Esophagus muscularis mucosa (tissue), 4 donors: ENCODE measurements at regions not wholly inside any gene's neighbourhood (a gene's known extent, or its start where the extent isn't known, plus 50 kb on each side); places are given as distances from the start of the nearest gene placed in this dataset.

Source experiments
- DNase-seq: peaks from one replicate; pipeline ENCODE4 v3.0.0-alpha.2; 2017; ENCODE audit errors: extremely low spot score
- H3K27ac ChIP-seq, 4 donors: fragments of 200-600 bp; sonication (generic); replicated peaks in 1 of 4; 1 replicate in 3 of 4; 2 replicates in 1 of 4; pipeline ENCODE4 v1.5.1; 2016 to 2019; ENCODE audit warnings: mild to moderate bottlenecking in 1 of 4
- H3K27me3 ChIP-seq, 4 donors: fragments of 200-600 bp; sonication (generic); one replicate each; pipeline versions ENCODE4 v1.5.1 to v1.6.0; 2016 to 2019
- H3K36me3 ChIP-seq, 4 donors: fragments of 200-600 bp; sonication (generic); one replicate each; pipeline ENCODE4 v1.5.1; 2016 to 2019
- H3K4me1 ChIP-seq, 4 donors: fragments of 200-600 bp; sonication (generic); one replicate each; pipeline ENCODE4 v1.5.1; 2016 to 2019
- H3K4me3 ChIP-seq, 4 donors: fragments of 200-600 bp; sonication (generic); 1 replicate in 2 of 4; 2 replicates in 2 of 4; pipeline ENCODE4 v1.5.1; 2016 to 2019; ENCODE audit warnings: mild to moderate bottlenecking in 4 of 4, moderate library complexity in 1 of 4
- H3K9me3 ChIP-seq, 4 donors: fragments of 200-600 bp; sonication (generic); 1 replicate in 3 of 4; 2 replicates in 1 of 4; pipeline ENCODE4 v1.5.1; 2016 to 2019
- EP300 ChIP-seq: sonication (generic); formaldehyde crosslinking; IDR thresholded peaks from one replicate; pipeline ENCODE4 v1.6.1; 2017; ENCODE audit warnings: antibody characterized with exemption
- POLR2A ChIP-seq: fragments of 450-650 bp; IDR thresholded peaks from one replicate; pipeline ENCODE4 v1.6.1; 2017; ENCODE audit warnings: antibody characterized with exemption, moderate library complexity, mild to moderate bottlenecking, low read depth
- POLR2AphosphoS5 ChIP-seq, 2 donors: sonication (generic); formaldehyde crosslinking; IDR thresholded peaks; one replicate each; pipeline ENCODE4 v1.6.1; 2017; ENCODE audit warnings: antibody characterized with exemption in 2 of 2
- WGBS: methylation state at CpG from one replicate; pipeline ENCODE4 v1.1.5; 2018; 5-methylcytosine and 5-hydroxymethylcytosine counted together
- intact Hi-C: fragments of 100-400 bp; cut with DNase I; formaldehyde crosslinking; loops from one replicate; pipeline ENCODE4 v1.15.1; 2023
- TF ChIP-seq, protein P1 (sequence below), 3 experiments: fragments of 200-600 bp in 2 of 3; fragments of 450-650 bp in 1 of 3; sonication (generic) in 2 of 3; IDR thresholded peaks; one replicate each; pipeline ENCODE4 v1.5.1; 2017 to 2019; ENCODE audit warnings: antibody characterized with exemption in 3 of 3, mild to moderate bottlenecking in 2 of 3, moderate library complexity in 1 of 3

DNA sequence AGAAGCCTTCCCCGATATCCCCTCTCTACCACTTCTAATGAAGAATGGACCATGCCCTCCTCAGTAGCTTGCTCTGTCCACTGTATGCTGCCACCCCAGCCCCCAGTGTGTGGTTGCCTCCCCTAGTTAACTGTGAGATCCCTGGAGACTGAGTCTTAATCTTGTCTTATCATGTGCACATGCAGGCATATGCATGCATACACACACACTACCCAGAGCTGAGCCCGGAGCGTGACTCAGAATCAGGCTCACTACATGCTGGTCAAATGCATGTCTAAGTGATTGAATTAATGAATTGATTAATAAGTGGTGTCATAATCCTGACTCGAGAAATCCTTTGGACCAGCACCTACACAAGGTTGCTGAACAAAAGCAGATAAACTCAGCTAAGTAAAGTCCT lies 99.4 kb downstream of the CCT6B start:
- H3K27me3 ChIP-seq: no peaks in the 10 kb centered on the region
- no peaks in the 10 kb centered on the region for H3K9me3 ChIP-seq
- no peaks in the 10 kb centered on the region for H3K4me1 ChIP-seq
- H3K27ac ChIP-seq: no peak overlapping the region
- intact Hi-C loops: no loop called here
- DNase-seq: no peak
- TF ChIP-seq POLR2A: no peak
- TF ChIP-seq, protein P1, sequence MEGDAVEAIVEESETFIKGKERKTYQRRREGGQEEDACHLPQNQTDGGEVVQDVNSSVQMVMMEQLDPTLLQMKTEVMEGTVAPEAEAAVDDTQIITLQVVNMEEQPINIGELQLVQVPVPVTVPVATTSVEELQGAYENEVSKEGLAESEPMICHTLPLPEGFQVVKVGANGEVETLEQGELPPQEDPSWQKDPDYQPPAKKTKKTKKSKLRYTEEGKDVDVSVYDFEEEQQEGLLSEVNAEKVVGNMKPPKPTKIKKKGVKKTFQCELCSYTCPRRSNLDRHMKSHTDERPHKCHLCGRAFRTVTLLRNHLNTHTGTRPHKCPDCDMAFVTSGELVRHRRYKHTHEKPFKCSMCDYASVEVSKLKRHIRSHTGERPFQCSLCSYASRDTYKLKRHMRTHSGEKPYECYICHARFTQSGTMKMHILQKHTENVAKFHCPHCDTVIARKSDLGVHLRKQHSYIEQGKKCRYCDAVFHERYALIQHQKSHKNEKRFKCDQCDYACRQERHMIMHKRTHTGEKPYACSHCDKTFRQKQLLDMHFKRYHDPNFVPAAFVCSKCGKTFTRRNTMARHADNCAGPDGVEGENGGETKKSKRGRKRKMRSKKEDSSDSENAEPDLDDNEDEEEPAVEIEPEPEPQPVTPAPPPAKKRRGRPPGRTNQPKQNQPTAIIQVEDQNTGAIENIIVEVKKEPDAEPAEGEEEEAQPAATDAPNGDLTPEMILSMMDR (IDR thresholded peaks at IDR 0.05): no peak
- no peak for TF ChIP-seq EP300
- no peak for TF ChIP-seq POLR2AphosphoS5 (IDR thresholded peaks at IDR 0.05)
- 94% methylated on average over 4 of the region's 4 CpGs for WGBS
- H3K4me3 ChIP-seq: no peak overlapping the region
- no peaks in the 10 kb centered on the region for H3K36me3 ChIP-seq

- H3K9me3 ChIP-seq: no peaks in the 10 kb centered on the region
- H3K36me3 ChIP-seq: no peaks in the 10 kb centered on the region
- intact Hi-C loops: no loop called here
- H3K27ac ChIP-seq: no peak overlapping the region
- no peak for DNase-seq
- no peaks in the 10 kb centered on the region for H3K27me3 ChIP-seq
- WGBS: 58% methylated on average over 5 of the region's 5 CpGs
- no peak overlapping the region for H3K4me3 ChIP-seq
- no peaks in the 10 kb centered on the region for H3K4me1 ChIP-seq
- TF ChIP-seq POLR2A (no peak), EP300 (no peak), POLR2AphosphoS5 (IDR thresholded peaks at IDR 0.05) (no peak)
- TF ChIP-seq, protein P1 (IDR thresholded peaks at IDR 0.05): no peak
Observed at GRCh38 chr17:34859652-34860051, 101.6 kb downstream of the CCT6B start.

DNA sequence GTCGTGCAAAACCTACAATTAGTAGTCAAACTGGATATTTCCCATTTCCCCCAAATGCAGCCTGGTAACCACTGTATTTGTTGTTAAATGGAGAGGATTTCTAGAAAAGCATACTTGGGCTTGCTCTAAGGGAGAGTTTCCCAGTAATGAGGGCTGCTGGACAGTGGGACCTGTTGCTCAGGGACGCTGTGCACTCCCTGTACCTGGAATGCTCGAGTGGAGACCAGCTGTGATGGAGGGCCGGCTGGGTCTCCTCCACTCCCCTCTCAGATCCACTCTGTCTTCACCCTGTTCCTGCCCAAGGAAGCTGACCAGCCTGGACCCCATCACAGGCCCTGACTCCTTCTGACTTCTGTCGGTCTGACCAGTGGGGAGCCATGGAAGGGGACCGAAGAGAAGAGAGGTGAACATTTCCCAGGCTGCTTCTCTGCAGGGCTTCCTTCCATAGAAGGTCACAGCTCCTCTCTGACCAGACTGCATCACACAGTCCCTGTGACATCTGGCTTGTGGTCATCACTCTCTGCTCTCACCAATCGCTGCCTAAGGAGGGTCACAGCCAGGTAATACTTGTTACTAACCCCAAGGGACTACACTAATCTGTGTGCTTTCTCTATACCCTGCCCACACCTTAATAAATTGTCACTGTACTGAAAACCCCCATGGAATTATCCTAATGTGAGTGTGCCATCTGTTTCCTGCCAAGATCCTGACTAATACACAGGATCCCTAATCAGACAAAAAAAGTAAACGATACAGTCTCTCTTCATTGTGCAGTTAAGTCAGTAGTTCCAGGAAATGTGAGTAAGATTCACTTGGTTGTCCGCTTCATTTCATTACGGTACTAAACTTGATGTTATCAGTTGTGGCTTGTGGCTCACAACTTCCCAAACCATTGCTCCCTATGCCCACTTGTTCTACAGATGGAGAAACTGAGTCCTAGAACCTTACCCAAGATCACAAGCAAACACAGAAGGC lies 102.4 kb downstream of the CCT6B start:
- TF ChIP-seq POLR2AphosphoS5 (IDR thresholded peaks at IDR 0.05): no peak
- TF ChIP-seq EP300: no peak
- TF ChIP-seq, protein P1 (IDR thresholded peaks at IDR 0.05): no peak
- no peak for TF ChIP-seq POLR2A
- Histone ChIP-seq H3K36me3 (no peaks in the 10 kb centered on the region), H3K4me3 (no peak overlapping the region), H3K27me3 (no peaks in the 10 kb centered on the region), H3K4me1 (no peaks in the 10 kb centered on the region), H3K9me3 (no peaks in the 10 kb centered on the region), H3K27ac (no peak overlapping the region)
- intact Hi-C loops: no loop called here
- WGBS: 56% methylated on average over 7 of the region's 10 CpGs
- no peak for DNase-seq

GRCh38 chr17:34853924-34854323 lies 107.3 kb downstream of the CCT6B start:
- TF ChIP-seq EP300 (no peak), POLR2A (no peak), POLR2AphosphoS5 (IDR thresholded peaks at IDR 0.05) (no peak)
- TF ChIP-seq, protein P1 (IDR thresholded peaks at IDR 0.05): no peak
- WGBS: 68% methylated on average over 4 of the region's 4 CpGs
- no peaks in the 10 kb centered on the region for H3K9me3 ChIP-seq
- no peak for DNase-seq
- no peaks in the 10 kb centered on the region for H3K4me1 ChIP-seq
- no peak overlapping the region for H3K4me3 ChIP-seq
- no peak overlapping the region for H3K27ac ChIP-seq
- intact Hi-C loops: no loop called here
- H3K27me3 ChIP-seq: no peaks in the 10 kb centered on the region
- no peaks in the 10 kb centered on the region for H3K36me3 ChIP-seq
